ENCODE measurements at regions not wholly inside any gene's neighbourhood (a gene's known extent, or its start where the extent isn't known, plus 50 kb on each side); places are given as distances from the start of the nearest gene placed in this dataset.

GRCh38 chr14:25140411-25140810 lies 90.5 kb upstream of the STXBP6 start:
- H3K4me2 ChIP-seq (ENCODE audit: extremely low read depth, insufficient read depth, low read length) = no peak overlapping the region

GRCh38 chr14:25136811-25137210 lies 86.9 kb upstream of the STXBP6 start:
- Histone ChIP-seq H3K9me3 (ENCODE audit: control insufficient read depth, insufficient read depth, low read depth, low read length) (no peaks in the 10 kb centered on the region), H3K4me3 (replicated peaks in 1 of 4; ENCODE audit: control extremely low read depth in 1 of 4, insufficient read depth in 1 of 4, low read depth in 3 of 4, low read length in 4 of 4) (no peak overlapping the region), H3K4me2 (ENCODE audit: extremely low read depth, insufficient read depth, low read length) (no peak overlapping the region), H2AFZ (ENCODE audit: low read length) (no peak overlapping the region), H3K27me3 (ENCODE audit: control insufficient read depth, insufficient read depth, low read length) (no peaks in the 10 kb centered on the region), H3K27ac (ENCODE audit: insufficient read depth, low read length) (no peak overlapping the region), H3K4me1 (ENCODE audit: control insufficient read depth, extremely low read depth, insufficient read depth, low read length) (no peaks in the 10 kb centered on the region), H4K20me1 (ENCODE audit: control insufficient read depth, extremely low read depth, insufficient read depth, low read length) (no peaks in the 10 kb centered on the region), H3K9ac (ENCODE audit: insufficient read depth, low read length) (no peak overlapping the region), H3K79me2 (ENCODE audit: control insufficient read depth, insufficient read depth, low read length) (no peaks in the 10 kb centered on the region), H3K36me3 (ENCODE audit: control insufficient read depth, insufficient read depth, low read length) (no peaks in the 10 kb centered on the region)
- TF ChIP-seq CTCF (conservative IDR thresholded peaks at IDR 0.05 in 1 of 2, IDR thresholded peaks at IDR 0.05 in 1 of 2; ENCODE audit: low read depth in 1 of 2, low read length in 2 of 2) (no peak), EZH2 (IDR thresholded peaks at IDR 0.05; ENCODE audit: low read length, missing control alignments) (no peak)
- no peak for DNase-seq (ENCODE audit: low read depth in 2 of 2)

More at GRCh38 chr14:25140411-25140810, 90.5 kb upstream of the STXBP6 start:
- no peak overlapping the region for H2AFZ ChIP-seq (ENCODE audit: low read length)
- no peaks in the 10 kb centered on the region for H3K27me3 ChIP-seq (ENCODE audit: control insufficient read depth, insufficient read depth, low read length)
- no peaks in the 10 kb centered on the region for H3K4me1 ChIP-seq (ENCODE audit: control insufficient read depth, extremely low read depth, insufficient read depth, low read length)
- no peaks in the 10 kb centered on the region for H4K20me1 ChIP-seq (ENCODE audit: control insufficient read depth, extremely low read depth, insufficient read depth, low read length)
- no peaks in the 10 kb centered on the region for H3K9me3 ChIP-seq (ENCODE audit: control insufficient read depth, insufficient read depth, low read depth, low read length)
- H3K36me3 ChIP-seq (ENCODE audit: control insufficient read depth, insufficient read depth, low read length) = no peaks in the 10 kb centered on the region
- H3K27ac ChIP-seq (ENCODE audit: insufficient read depth, low read length) = no peak overlapping the region
- no peak overlapping the region for H3K4me3 ChIP-seq (replicated peaks in 1 of 4; ENCODE audit: control extremely low read depth in 1 of 4, insufficient read depth in 1 of 4, low read depth in 3 of 4, low read length in 4 of 4)
- H3K9ac ChIP-seq (ENCODE audit: insufficient read depth, low read length) = no peak overlapping the region
- TF ChIP-seq EZH2 (IDR thresholded peaks at IDR 0.05; ENCODE audit: low read length, missing control alignments) = no peak
- no peak for TF ChIP-seq CTCF (conservative IDR thresholded peaks at IDR 0.05 in 1 of 2, IDR thresholded peaks at IDR 0.05 in 1 of 2; ENCODE audit: low read depth in 1 of 2, low read length in 2 of 2)
- DNase-seq (ENCODE audit: low read depth in 2 of 2) = peak in 1 of 2 donors; percentile 45
- no peaks in the 10 kb centered on the region for H3K79me2 ChIP-seq (ENCODE audit: control insufficient read depth, insufficient read depth, low read length)

- no peaks in the 10 kb centered on the region for H3K79me2 ChIP-seq (ENCODE audit: control insufficient read depth, insufficient read depth, low read length)
- H3K4me1 ChIP-seq (ENCODE audit: control insufficient read depth, extremely low read depth, insufficient read depth, low read length) = no peaks in the 10 kb centered on the region
- H3K27ac ChIP-seq (ENCODE audit: insufficient read depth, low read length) = no peak overlapping the region
- H3K9me3 ChIP-seq (ENCODE audit: control insufficient read depth, insufficient read depth, low read depth, low read length) = no peaks in the 10 kb centered on the region
- DNase-seq (ENCODE audit: low read depth in 2 of 2) = no peak
- H4K20me1 ChIP-seq (ENCODE audit: control insufficient read depth, extremely low read depth, insufficient read depth, low read length) = no peaks in the 10 kb centered on the region
- no peak overlapping the region for H2AFZ ChIP-seq (ENCODE audit: low read length)
- no peak overlapping the region for H3K4me2 ChIP-seq (ENCODE audit: extremely low read depth, insufficient read depth, low read length)
- H3K36me3 ChIP-seq (ENCODE audit: control insufficient read depth, insufficient read depth, low read length) = no peaks in the 10 kb centered on the region
- no peak overlapping the region for H3K9ac ChIP-seq (ENCODE audit: insufficient read depth, low read length)
- no peak overlapping the region for H3K4me3 ChIP-seq (replicated peaks in 1 of 4; ENCODE audit: control extremely low read depth in 1 of 4, insufficient read depth in 1 of 4, low read depth in 3 of 4, low read length in 4 of 4)
- no peaks in the 10 kb centered on the region for H3K27me3 ChIP-seq (ENCODE audit: control insufficient read depth, insufficient read depth, low read length)
- TF ChIP-seq EZH2 (IDR thresholded peaks at IDR 0.05; ENCODE audit: low read length, missing control alignments) (no peak), CTCF (conservative IDR thresholded peaks at IDR 0.05 in 1 of 2, IDR thresholded peaks at IDR 0.05 in 1 of 2; ENCODE audit: low read depth in 1 of 2, low read length in 2 of 2) (no peak)
These were observed 84.2 kb upstream of the STXBP6 start for GRCh38 chr14:25134184-25134583.

Measured in fibroblast of lung (primary cell).